Natural killer cell (primary cell): ENCODE measurements at regions not wholly inside any gene's neighbourhood (a gene's known extent, or its start where the extent isn't known, plus 50 kb on each side); places are given as distances from the start of the nearest gene placed in this dataset.

ENCODE experiments used
- ATAC-seq, 3 donors: fragments of 150-1000 bp in 2 of 3; fragments of 200-7000 bp in 1 of 3; cut with Tn5 transposase; 1 replicate in 1 of 3; 2 replicates in 2 of 3; pipeline ENCODE4 v1.10.0; 2021; ENCODE audit warnings: mild to moderate bottlenecking in 2 of 3, moderate library complexity in 2 of 3
- DNase-seq, 2 donors: peaks; one replicate each; pipeline versions ENCODE4 v3.0.0 to v3.0.0-alpha.2; 2013 to 2021; ENCODE audit warnings: mixed read lengths in 1 of 2
- H3K27ac ChIP-seq: one replicate; pipeline ENCODE4 v1.5.1; 2013; ENCODE audit warnings: mild to moderate bottlenecking, low read length
- H3K27me3 ChIP-seq: one replicate; pipeline ENCODE4 v1.6.1; 2013; ENCODE audit warnings: low read length; ENCODE audit not compliant: control insufficient read depth, insufficient read depth
- H3K36me3 ChIP-seq: one replicate; pipeline ENCODE4 v1.6.1; 2013; ENCODE audit warnings: low read length; ENCODE audit not compliant: control insufficient read depth, insufficient read depth
- H3K4me1 ChIP-seq: one replicate; pipeline ENCODE4 v1.6.1; 2013; ENCODE audit warnings: low read length; ENCODE audit not compliant: control insufficient read depth, insufficient read depth
- H3K4me3 ChIP-seq: one replicate; pipeline ENCODE4 v1.5.1; 2013; ENCODE audit warnings: low read length
- H3K9me3 ChIP-seq: one replicate; pipeline ENCODE4 v1.6.1; 2013; ENCODE audit warnings: low read length; ENCODE audit not compliant: control insufficient read depth, insufficient read depth
- H3K27ac Mint-ChIP-seq, 2 donors: one replicate each; pipeline ENCODE4 v1.8.0; 2022; ENCODE audit warnings: mild to moderate bottlenecking in 2 of 2, mixed read lengths in 2 of 2, moderate library complexity in 1 of 2
- H3K27me3 Mint-ChIP-seq, 2 donors: one replicate each; pipeline ENCODE4 v1.8.0; 2022; ENCODE audit warnings: low read depth in 2 of 2, mixed read lengths in 2 of 2
- H3K36me3 Mint-ChIP-seq: one replicate; pipeline ENCODE4 v1.8.0; 2022; ENCODE audit warnings: mixed read lengths
- H3K4me1 Mint-ChIP-seq, 2 donors: one replicate each; pipeline ENCODE4 v1.8.0; 2022; ENCODE audit warnings: mixed read lengths in 2 of 2
- H3K4me3 Mint-ChIP-seq: one replicate; pipeline ENCODE4 v1.8.0; 2022; ENCODE audit warnings: mild to moderate bottlenecking, moderate library complexity, mixed read lengths
- H3K9me3 Mint-ChIP-seq, 2 donors: one replicate each; pipeline ENCODE4 v1.8.0; 2022; ENCODE audit warnings: mixed read lengths in 2 of 2
- WGBS: methylation state at CpG from one replicate; pipeline ENCODE4 v1.1.7; 2013; ENCODE audit warnings: missing lambda C conversion rate; ENCODE audit not compliant: insufficient coverage; 5-methylcytosine and 5-hydroxymethylcytosine counted together
- intact Hi-C: fragments of 100-400 bp; cut with micrococcal nuclease; formaldehyde crosslinking; loops from one replicate; pipeline ENCODE4 v1.14.2; 2022
- TF ChIP-seq, protein P1 (sequence below): fragments of 200-600 bp; IDR thresholded peaks from one replicate; pipeline ENCODE4 v1.8.0; 2022; ENCODE audit warnings: antibody characterized with exemption

DNA sequence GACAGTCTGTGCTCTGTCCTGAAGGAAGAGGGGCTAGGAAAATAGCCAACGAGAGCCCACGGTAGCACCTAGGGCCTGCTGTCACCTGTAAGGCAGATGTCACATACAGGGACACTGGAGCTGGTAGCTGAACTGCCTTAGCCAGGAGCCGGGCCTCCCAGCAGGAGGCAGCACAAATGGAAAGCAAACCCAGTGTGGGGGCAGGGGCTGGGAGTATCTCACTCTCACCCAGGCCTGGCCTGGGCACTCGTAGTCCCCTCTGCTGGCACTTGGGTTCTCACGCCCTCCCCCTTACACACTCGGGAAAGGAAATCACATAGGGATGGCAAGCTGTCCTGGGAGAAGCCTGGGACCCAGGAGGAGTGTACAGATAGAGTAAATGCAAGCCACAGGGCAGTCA lies 173.1 kb upstream of the CHRNA7 start:
- no peaks in the 10 kb centered on the region for H3K27me3 ChIP-seq
- intact Hi-C loops = no loop called here
- no peak overlapping the region for H3K4me3 ChIP-seq
- ATAC-seq = peak in 1 of 3 donors; percentile 21
- H3K4me1 ChIP-seq = no peaks in the 10 kb centered on the region
- Mint-ChIP-seq H3K9me3 (peaks cover 2% of the 10 kb centered on the region in 2 donors), H3K4me3 (no peak overlapping the region), H3K4me1 (no peaks in the 10 kb centered on the region), H3K36me3 (no peaks in the 10 kb centered on the region), H3K27me3 (peaks cover 17 to 43% of the 10 kb centered on the region in 2 donors), H3K27ac (no peak overlapping the region)
- no peak for DNase-seq
- TF ChIP-seq, protein P1, sequence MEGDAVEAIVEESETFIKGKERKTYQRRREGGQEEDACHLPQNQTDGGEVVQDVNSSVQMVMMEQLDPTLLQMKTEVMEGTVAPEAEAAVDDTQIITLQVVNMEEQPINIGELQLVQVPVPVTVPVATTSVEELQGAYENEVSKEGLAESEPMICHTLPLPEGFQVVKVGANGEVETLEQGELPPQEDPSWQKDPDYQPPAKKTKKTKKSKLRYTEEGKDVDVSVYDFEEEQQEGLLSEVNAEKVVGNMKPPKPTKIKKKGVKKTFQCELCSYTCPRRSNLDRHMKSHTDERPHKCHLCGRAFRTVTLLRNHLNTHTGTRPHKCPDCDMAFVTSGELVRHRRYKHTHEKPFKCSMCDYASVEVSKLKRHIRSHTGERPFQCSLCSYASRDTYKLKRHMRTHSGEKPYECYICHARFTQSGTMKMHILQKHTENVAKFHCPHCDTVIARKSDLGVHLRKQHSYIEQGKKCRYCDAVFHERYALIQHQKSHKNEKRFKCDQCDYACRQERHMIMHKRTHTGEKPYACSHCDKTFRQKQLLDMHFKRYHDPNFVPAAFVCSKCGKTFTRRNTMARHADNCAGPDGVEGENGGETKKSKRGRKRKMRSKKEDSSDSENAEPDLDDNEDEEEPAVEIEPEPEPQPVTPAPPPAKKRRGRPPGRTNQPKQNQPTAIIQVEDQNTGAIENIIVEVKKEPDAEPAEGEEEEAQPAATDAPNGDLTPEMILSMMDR = no peak
- no peaks in the 10 kb centered on the region for H3K36me3 ChIP-seq
- 53% methylated on average over 6 of the region's 6 CpGs for WGBS
- no peaks in the 10 kb centered on the region for H3K9me3 ChIP-seq
- no peak overlapping the region for H3K27ac ChIP-seq

- WGBS = 86% methylated on average over 6 of the region's 6 CpGs
Measured at GRCh38 chr15:31858026-31858425, 172.3 kb upstream of the CHRNA7 start.

GRCh38 chr15:31866248-31866647 lies 164.1 kb upstream of the CHRNA7 start:
- no peaks in the 10 kb centered on the region for H3K9me3 ChIP-seq
- no peak overlapping the region for H3K27ac Mint-ChIP-seq
- no peaks in the 10 kb centered on the region for H3K36me3 ChIP-seq
- WGBS = 83% methylated on average over 6 of the region's 6 CpGs
- H3K27me3 ChIP-seq = peaks cover 10% of the 10 kb centered on the region
- H3K4me3 ChIP-seq = no peak overlapping the region
- peaks cover 12% of the 10 kb centered on the region for H3K4me1 ChIP-seq
- intact Hi-C loops = no loop called here
- H3K36me3 Mint-ChIP-seq = no peaks in the 10 kb centered on the region
- peaks cover 5 to 11% of the 10 kb centered on the region in 2 donors for H3K4me1 Mint-ChIP-seq
- ATAC-seq (no peak), DNase-seq (no peak)
- no peak overlapping the region for H3K27ac ChIP-seq
- TF ChIP-seq, protein P1 = no peak
- H3K4me3 Mint-ChIP-seq = no peak overlapping the region
- peaks cover 20 to 29% of the 10 kb centered on the region in 2 donors for H3K27me3 Mint-ChIP-seq
- peaks cover 0 to 4% of the 10 kb centered on the region in 2 donors for H3K9me3 Mint-ChIP-seq

More at GRCh38 chr15:31858026-31858425, 172.3 kb upstream of the CHRNA7 start:
- H3K9me3 ChIP-seq = no peaks in the 10 kb centered on the region
- H3K4me3 ChIP-seq = no peak overlapping the region
- no peaks in the 10 kb centered on the region for H3K36me3 ChIP-seq
- ATAC-seq (no peak), DNase-seq (no peak)
- no peak overlapping the region for H3K27ac ChIP-seq
- Mint-ChIP-seq H3K27me3 (peaks cover 19 to 47% of the 10 kb centered on the region in 2 donors), H3K4me1 (no peaks in the 10 kb centered on the region), H3K4me3 (no peak overlapping the region), H3K36me3 (no peaks in the 10 kb centered on the region), H3K27ac (no peak overlapping the region), H3K9me3 (peaks cover 2% of the 10 kb centered on the region in 2 donors)
- intact Hi-C loops = no loop called here
- no peaks in the 10 kb centered on the region for H3K4me1 ChIP-seq
- TF ChIP-seq, protein P1 = no peak
- no peaks in the 10 kb centered on the region for H3K27me3 ChIP-seq
